ENCODE measurements at regions not wholly inside any gene's neighbourhood (a gene's known extent, or its start where the extent isn't known, plus 50 kb on each side); places are given as distances from the start of the nearest gene placed in this dataset.

DNA sequence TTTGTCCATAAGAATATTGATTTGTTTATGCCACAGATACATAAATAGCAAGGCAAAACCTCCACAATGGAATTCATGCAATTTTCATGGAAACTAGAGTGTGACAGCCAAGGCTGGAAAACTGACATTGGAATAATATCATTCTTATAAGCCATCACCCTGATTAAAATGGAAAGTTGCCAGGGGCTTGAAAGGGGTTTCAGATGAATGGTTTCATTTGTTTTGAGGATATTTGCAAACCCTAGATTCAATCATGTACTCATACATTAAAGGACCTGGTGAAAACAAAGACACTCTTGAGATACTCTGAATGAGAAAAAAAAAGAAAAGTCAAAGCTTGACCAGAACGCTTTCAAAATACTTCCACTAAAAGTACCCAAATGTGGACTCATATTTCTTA lies 205.7 kb downstream of the DIO2 start:
- Histone ChIP-seq H3K9me3 (ENCODE audit: low read length) (no peaks in the 10 kb centered on the region), H3K4me3 (ENCODE audit: low read depth, low read length, poor library complexity, severe bottlenecking) (no peak overlapping the region), H3K9me2 (ENCODE audit: insufficient read depth, low read length) (no peaks in the 10 kb centered on the region), H3K4me1 (ENCODE audit: insufficient read depth, low read length, poor library complexity, severe bottlenecking) (no peaks in the 10 kb centered on the region), H3K4me2 (ENCODE audit: low read length) (no peak overlapping the region), H3K36me3 (ENCODE audit: insufficient read depth, low read length) (no peaks in the 10 kb centered on the region), H4K20me1 (ENCODE audit: insufficient read depth, low read length) (no peaks in the 10 kb centered on the region), H3K79me2 (ENCODE audit: insufficient read depth, low read depth, low read length) (no peaks in the 10 kb centered on the region), H3K27ac (ENCODE audit: low read depth, low read length, poor library complexity, severe bottlenecking) (no peak overlapping the region), H2AFZ (ENCODE audit: low read length) (no peak overlapping the region)
- CTCF ChIA-PET (ENCODE audit: unreplicated experiment) = no interaction called here
- TF ChIP-seq, protein P1, sequence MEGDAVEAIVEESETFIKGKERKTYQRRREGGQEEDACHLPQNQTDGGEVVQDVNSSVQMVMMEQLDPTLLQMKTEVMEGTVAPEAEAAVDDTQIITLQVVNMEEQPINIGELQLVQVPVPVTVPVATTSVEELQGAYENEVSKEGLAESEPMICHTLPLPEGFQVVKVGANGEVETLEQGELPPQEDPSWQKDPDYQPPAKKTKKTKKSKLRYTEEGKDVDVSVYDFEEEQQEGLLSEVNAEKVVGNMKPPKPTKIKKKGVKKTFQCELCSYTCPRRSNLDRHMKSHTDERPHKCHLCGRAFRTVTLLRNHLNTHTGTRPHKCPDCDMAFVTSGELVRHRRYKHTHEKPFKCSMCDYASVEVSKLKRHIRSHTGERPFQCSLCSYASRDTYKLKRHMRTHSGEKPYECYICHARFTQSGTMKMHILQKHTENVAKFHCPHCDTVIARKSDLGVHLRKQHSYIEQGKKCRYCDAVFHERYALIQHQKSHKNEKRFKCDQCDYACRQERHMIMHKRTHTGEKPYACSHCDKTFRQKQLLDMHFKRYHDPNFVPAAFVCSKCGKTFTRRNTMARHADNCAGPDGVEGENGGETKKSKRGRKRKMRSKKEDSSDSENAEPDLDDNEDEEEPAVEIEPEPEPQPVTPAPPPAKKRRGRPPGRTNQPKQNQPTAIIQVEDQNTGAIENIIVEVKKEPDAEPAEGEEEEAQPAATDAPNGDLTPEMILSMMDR (conservative IDR thresholded peaks at IDR 0.05; ENCODE audit: low read length) = no peak
- no peak for TF ChIP-seq EZH2phosphoT487 (IDR thresholded peaks at IDR 0.05; ENCODE audit: borderline replicate concordance, low read depth, low read length)
- DNase-seq (ENCODE audit: low spot score) = no peak
- no TSS peak for BruUV-seq (replicated peaks)
- POLR2A ChIA-PET = no interaction called here
- intact Hi-C loops (cut with micrococcal nuclease; ENCODE audit: unreplicated experiment) = no loop called here

DNA sequence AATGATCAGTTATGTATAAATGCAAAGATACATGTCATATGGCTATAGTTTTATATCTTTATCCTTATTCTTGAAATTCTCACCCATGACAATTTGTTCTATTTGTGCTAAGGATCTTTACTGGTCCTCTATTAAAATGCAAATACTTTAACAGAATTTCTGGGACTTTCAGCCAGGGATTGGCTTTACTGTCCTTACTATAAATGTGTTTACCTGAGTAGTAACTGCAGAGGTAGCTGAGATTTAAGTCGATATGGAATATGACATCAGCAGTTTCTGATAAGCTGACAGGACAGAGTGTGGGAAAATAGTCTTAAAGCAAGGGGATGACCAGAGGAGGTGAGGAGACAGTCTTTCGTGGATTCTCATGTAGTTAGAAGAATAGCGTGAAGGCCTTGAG lies 206.4 kb downstream of the DIO2 start:
- intact Hi-C loops (cut with micrococcal nuclease; ENCODE audit: unreplicated experiment) = no loop called here
- H3K4me2 ChIP-seq (ENCODE audit: low read length) = no peak overlapping the region
- H3K4me1 ChIP-seq (ENCODE audit: insufficient read depth, low read length, poor library complexity, severe bottlenecking) = no peaks in the 10 kb centered on the region
- DNase-seq (ENCODE audit: low spot score) = no peak
- no peak overlapping the region for H3K4me3 ChIP-seq (ENCODE audit: low read depth, low read length, poor library complexity, severe bottlenecking)
- no peak overlapping the region for H3K27ac ChIP-seq (ENCODE audit: low read depth, low read length, poor library complexity, severe bottlenecking)
- no TSS peak for BruUV-seq (replicated peaks)
- H3K9me2 ChIP-seq (ENCODE audit: insufficient read depth, low read length) = no peaks in the 10 kb centered on the region
- no peaks in the 10 kb centered on the region for H4K20me1 ChIP-seq (ENCODE audit: insufficient read depth, low read length)
- ChIA-PET CTCF (ENCODE audit: unreplicated experiment) (no interaction called here), POLR2A (no interaction called here)
- H2AFZ ChIP-seq (ENCODE audit: low read length) = no peak overlapping the region
- no peaks in the 10 kb centered on the region for H3K9me3 ChIP-seq (ENCODE audit: low read length)
- no peaks in the 10 kb centered on the region for H3K36me3 ChIP-seq (ENCODE audit: insufficient read depth, low read length)
- no peaks in the 10 kb centered on the region for H3K79me2 ChIP-seq (ENCODE audit: insufficient read depth, low read depth, low read length)
- no peak for TF ChIP-seq EZH2phosphoT487 (IDR thresholded peaks at IDR 0.05; ENCODE audit: borderline replicate concordance, low read depth, low read length)
- TF ChIP-seq, protein P1 (conservative IDR thresholded peaks at IDR 0.05; ENCODE audit: low read length) = no peak

DNA sequence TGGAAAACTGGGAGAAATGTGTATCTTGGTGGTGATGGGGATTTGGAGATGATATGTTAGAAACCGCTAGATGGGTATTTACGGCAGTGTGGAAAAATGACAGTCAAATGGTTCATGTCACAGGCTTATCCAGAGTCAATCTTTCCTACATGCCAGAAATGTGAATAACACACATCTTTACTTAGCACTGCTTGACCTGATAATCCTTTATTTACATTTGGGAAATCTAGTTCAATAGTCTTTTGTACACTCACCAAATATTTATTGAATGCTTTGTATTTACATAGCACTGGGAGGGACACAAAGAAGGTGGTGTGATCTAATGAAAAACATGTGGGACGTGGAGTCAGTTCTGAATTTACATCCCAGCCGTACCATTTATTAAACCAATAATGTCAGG lies 208.2 kb downstream of the DIO2 start:
- no peaks in the 10 kb centered on the region for H3K4me1 ChIP-seq (ENCODE audit: insufficient read depth, low read length, poor library complexity, severe bottlenecking)
- H3K4me3 ChIP-seq (ENCODE audit: low read depth, low read length, poor library complexity, severe bottlenecking) = no peak overlapping the region
- BruUV-seq (replicated peaks) = no TSS peak
- intact Hi-C loops (cut with micrococcal nuclease; ENCODE audit: unreplicated experiment) = no loop called here
- H4K20me1 ChIP-seq (ENCODE audit: insufficient read depth, low read length) = no peaks in the 10 kb centered on the region
- no peak overlapping the region for H3K4me2 ChIP-seq (ENCODE audit: low read length)
- H3K36me3 ChIP-seq (ENCODE audit: insufficient read depth, low read length) = no peaks in the 10 kb centered on the region
- TF ChIP-seq, protein P1 (conservative IDR thresholded peaks at IDR 0.05; ENCODE audit: low read length) = no peak
- TF ChIP-seq EZH2phosphoT487 (IDR thresholded peaks at IDR 0.05; ENCODE audit: borderline replicate concordance, low read depth, low read length) = no peak
- H3K79me2 ChIP-seq (ENCODE audit: insufficient read depth, low read depth, low read length) = no peaks in the 10 kb centered on the region
- H3K9me2 ChIP-seq (ENCODE audit: insufficient read depth, low read length) = no peaks in the 10 kb centered on the region
- DNase-seq (ENCODE audit: low spot score) = no peak
- no peak overlapping the region for H2AFZ ChIP-seq (ENCODE audit: low read length)
- ChIA-PET POLR2A (no interaction called here), CTCF (ENCODE audit: unreplicated experiment) (no interaction called here)
- no peak overlapping the region for H3K27ac ChIP-seq (ENCODE audit: low read depth, low read length, poor library complexity, severe bottlenecking)
- no peaks in the 10 kb centered on the region for H3K9me3 ChIP-seq (ENCODE audit: low read length)

Data from OCI-LY7 (cell line).